ENCODE measurements at regions not wholly inside any gene's neighbourhood (a gene's known extent, or its start where the extent isn't known, plus 50 kb on each side); places are given as distances from the start of the nearest gene placed in this dataset.

DNA sequence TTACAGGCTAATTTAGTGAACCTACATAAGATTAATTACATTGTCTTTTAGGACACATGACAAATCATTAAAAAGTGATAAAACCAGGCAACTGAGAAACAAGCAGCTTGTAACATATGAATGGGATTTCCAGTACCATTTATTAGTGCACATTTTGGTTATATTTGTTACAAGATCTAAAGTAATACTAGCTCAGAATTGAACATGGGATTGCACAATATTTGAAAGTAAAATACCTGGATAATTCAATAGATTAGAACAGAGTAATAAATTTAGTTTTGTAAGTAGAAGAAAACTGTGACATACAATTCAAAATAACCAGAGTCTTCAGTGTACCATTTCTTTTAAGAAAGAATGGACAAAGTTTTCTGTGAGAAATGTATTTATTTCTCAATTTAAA, 1400.7 kb upstream of the ACVR2A start:
- TF ChIP-seq CTCF (conservative IDR thresholded peaks at IDR 0.05; ENCODE audit: low read length), result no peak
- no peak overlapping the region for H3K4me3 ChIP-seq (ENCODE audit: low read length)
- DNase-seq (ENCODE audit: low read depth), result no peak

DNA sequence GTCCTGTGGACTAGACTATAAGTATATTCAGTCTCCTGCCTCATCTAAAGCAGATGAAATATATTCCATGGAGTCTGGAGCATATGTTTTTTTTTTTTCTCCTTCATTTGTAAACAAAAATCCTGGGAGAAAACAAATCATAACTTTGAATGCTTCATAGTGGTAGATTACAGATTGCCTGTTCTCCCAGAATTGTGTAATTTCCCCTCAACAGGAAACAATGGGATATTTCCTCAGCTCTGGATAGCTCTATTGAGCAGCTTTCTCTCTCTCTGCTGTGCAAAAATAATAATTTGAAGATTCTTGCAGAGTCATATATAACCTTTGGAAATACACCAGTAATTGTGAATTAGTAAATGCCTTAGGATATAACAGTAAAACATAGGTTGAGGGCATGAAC, 1406.6 kb upstream of the ACVR2A start:
- no peak for DNase-seq (ENCODE audit: low read depth)
- no peak overlapping the region for H3K4me3 ChIP-seq (ENCODE audit: low read length)
- TF ChIP-seq CTCF (conservative IDR thresholded peaks at IDR 0.05; ENCODE audit: low read length), result no peak

DNA sequence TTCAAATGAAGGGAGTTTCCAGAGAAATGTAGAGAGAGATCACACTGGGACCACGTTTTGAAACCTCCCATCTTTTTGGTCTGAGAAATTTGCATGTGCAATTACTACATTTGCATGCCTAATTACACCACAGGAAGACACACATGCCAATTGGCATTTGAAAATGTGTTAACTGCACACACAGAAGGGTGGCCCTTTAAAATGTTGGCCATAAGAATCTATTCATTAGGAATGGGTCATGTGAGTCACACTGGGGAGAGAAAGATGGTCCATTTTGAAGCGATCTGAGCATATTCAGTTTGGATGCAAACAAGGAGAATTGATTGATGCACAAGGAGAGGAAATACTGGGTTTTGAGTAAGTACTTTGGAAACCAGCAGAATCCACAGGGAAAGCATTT, 1407.1 kb upstream of the ACVR2A start:
- DNase-seq (ENCODE audit: low read depth), result no peak
- no peak for TF ChIP-seq CTCF (conservative IDR thresholded peaks at IDR 0.05; ENCODE audit: low read length)
- no peak overlapping the region for H3K4me3 ChIP-seq (ENCODE audit: low read length)

GRCh38 chr2:146433116-146433875, 1411.5 kb upstream of the ACVR2A start:
- TF ChIP-seq CTCF (conservative IDR thresholded peaks at IDR 0.05; ENCODE audit: low read length), result no peak
- no peak overlapping the region for H3K4me3 ChIP-seq (ENCODE audit: low read length)
- DNase-seq (ENCODE audit: low read depth), result no peak

- DNase-seq (ENCODE audit: low read depth), result no peak
- no peak overlapping the region for H3K4me3 ChIP-seq (ENCODE audit: low read length)
- TF ChIP-seq CTCF (conservative IDR thresholded peaks at IDR 0.05; ENCODE audit: low read length), result no peak
Measured at GRCh38 chr2:146429366-146429765, 1415.5 kb upstream of the ACVR2A start.

DNA sequence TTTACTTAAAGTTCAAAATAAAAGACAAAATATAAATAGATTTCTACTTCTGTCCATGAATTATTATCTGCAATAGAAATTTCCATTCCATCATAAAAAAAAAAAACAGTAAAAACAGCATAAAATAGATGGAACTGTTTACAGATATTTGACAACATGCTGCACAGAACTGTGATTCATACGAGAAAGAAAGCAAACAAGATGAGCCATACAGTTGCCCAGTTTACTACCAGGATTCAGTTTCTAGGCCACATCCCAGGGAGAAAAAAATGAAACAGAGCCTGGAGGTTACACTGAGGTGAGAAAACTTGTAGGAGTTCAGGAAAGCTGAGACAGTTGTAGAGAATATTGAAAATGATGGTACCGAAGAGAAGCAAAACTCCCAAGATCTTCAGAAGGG, 1426.9 kb upstream of the ACVR2A start:
- no peak overlapping the region for H3K4me3 ChIP-seq (ENCODE audit: low read length)
- no peak for TF ChIP-seq CTCF (conservative IDR thresholded peaks at IDR 0.05; ENCODE audit: low read length)
- no peak for DNase-seq (ENCODE audit: low read depth)

GRCh38 chr2:146415291-146415690, 1429.5 kb upstream of the ACVR2A start:
- DNase-seq (ENCODE audit: low read depth), result no peak
- no peak overlapping the region for H3K4me3 ChIP-seq (ENCODE audit: low read length)
- TF ChIP-seq CTCF (conservative IDR thresholded peaks at IDR 0.05; ENCODE audit: low read length), result no peak
